Activated B cell treated with CpG ODN at 0.5 μM for 24 hours (primary cell): ENCODE measurements at regions not wholly inside any gene's neighbourhood (a gene's known extent, or its start where the extent isn't known, plus 50 kb on each side); places are given as distances from the start of the nearest gene placed in this dataset.

Experiments used
- ATAC-seq: fragments of 200-7000 bp; cut with Tn5 transposase; one replicate; pipeline ENCODE4 v1.10.0; 2021; ENCODE audit warnings: low read depth, mild to moderate bottlenecking, moderate library complexity
- CTCF ChIA-PET: fragments of 350-600 bp; sonication (Branson Sonifier 250); formaldehyde crosslinking; loops from one replicate; lab custom pipeline; 2021; ENCODE audit warnings: antibody characterized with exemption; lab: Charles Lee
- POLR2A ChIA-PET: fragments of 350-600 bp; sonication (Branson Sonifier 250); formaldehyde crosslinking; loops from one replicate; lab custom pipeline; 2021; ENCODE audit warnings: antibody characterized with exemption; lab: Charles Lee
- DNase-seq: peaks from one replicate; pipeline ENCODE4 v3.0.0; 2022
- H3K27ac Mint-ChIP-seq: one replicate; pipeline ENCODE4 v1.8.0; 2020; ENCODE audit warnings: mixed read lengths
- H3K27me3 Mint-ChIP-seq: one replicate; pipeline ENCODE4 v1.8.0; 2021; ENCODE audit warnings: mixed read lengths
- H3K36me3 Mint-ChIP-seq: one replicate; pipeline ENCODE4 v1.8.0; 2021; ENCODE audit warnings: low read depth, mixed read lengths
- H3K4me1 Mint-ChIP-seq: one replicate; pipeline ENCODE4 v1.8.0; 2021; ENCODE audit warnings: mixed read lengths
- H3K4me3 Mint-ChIP-seq: one replicate; pipeline ENCODE4 v1.8.0; 2020; ENCODE audit warnings: mild to moderate bottlenecking, mixed read lengths
- H3K9me3 Mint-ChIP-seq: one replicate; pipeline ENCODE4 v1.8.0; 2020; ENCODE audit warnings: mixed read lengths
- intact Hi-C: fragments of 100-400 bp; cut with micrococcal nuclease; formaldehyde crosslinking; loops from one replicate; pipeline ENCODE4 v1.15.1; 2024
- TF ChIP-seq, protein P1 (sequence below): fragments of 200-600 bp; IDR thresholded peaks from one replicate; pipeline ENCODE4 v1.8.0; 2022; ENCODE audit warnings: antibody characterized with exemption, mild to moderate bottlenecking

DNA sequence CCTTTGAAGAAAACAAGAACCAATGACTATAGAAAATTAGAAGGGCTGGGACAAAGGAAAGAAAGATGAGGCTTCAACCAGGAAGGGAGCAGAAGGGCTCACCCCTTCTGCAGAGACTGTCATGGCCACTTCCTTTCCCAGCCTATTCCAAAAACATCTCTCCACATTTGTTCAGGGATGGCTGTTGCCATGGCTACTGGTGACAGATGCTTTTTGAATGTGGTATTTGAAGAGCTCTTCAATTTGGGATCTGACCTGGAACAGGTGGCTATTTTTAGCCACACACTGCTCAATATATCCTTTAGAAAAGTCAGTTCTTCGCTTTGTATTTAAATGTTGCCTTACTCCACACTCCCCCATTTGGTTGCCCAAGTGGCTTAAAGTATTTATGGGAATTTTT lies 64.1 kb upstream of the LCLAT1 start:
- Mint-ChIP-seq H3K36me3 (no peaks in the 10 kb centered on the region), H3K4me3 (no peak overlapping the region), H3K27ac (no peak overlapping the region), H3K4me1 (no peaks in the 10 kb centered on the region), H3K9me3 (no peaks in the 10 kb centered on the region), H3K27me3 (peaks cover 5% of the 10 kb centered on the region)
- intact Hi-C loops, result no loop called here
- DNase-seq (no peak), ATAC-seq (no peak)
- POLR2A ChIA-PET, result interaction anchor here (1.6 kb wide), 1 partner anchor 11 kb away, joined by 5 read pairs; no protein-coding TSS in a partner anchor
- CTCF ChIA-PET, result interaction anchor here (1.2 kb wide), 1 partner anchor 174 kb away, joined by 3 read pairs; no protein-coding TSS in a partner anchor
- TF ChIP-seq, protein P1, sequence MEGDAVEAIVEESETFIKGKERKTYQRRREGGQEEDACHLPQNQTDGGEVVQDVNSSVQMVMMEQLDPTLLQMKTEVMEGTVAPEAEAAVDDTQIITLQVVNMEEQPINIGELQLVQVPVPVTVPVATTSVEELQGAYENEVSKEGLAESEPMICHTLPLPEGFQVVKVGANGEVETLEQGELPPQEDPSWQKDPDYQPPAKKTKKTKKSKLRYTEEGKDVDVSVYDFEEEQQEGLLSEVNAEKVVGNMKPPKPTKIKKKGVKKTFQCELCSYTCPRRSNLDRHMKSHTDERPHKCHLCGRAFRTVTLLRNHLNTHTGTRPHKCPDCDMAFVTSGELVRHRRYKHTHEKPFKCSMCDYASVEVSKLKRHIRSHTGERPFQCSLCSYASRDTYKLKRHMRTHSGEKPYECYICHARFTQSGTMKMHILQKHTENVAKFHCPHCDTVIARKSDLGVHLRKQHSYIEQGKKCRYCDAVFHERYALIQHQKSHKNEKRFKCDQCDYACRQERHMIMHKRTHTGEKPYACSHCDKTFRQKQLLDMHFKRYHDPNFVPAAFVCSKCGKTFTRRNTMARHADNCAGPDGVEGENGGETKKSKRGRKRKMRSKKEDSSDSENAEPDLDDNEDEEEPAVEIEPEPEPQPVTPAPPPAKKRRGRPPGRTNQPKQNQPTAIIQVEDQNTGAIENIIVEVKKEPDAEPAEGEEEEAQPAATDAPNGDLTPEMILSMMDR, result no peak

DNA sequence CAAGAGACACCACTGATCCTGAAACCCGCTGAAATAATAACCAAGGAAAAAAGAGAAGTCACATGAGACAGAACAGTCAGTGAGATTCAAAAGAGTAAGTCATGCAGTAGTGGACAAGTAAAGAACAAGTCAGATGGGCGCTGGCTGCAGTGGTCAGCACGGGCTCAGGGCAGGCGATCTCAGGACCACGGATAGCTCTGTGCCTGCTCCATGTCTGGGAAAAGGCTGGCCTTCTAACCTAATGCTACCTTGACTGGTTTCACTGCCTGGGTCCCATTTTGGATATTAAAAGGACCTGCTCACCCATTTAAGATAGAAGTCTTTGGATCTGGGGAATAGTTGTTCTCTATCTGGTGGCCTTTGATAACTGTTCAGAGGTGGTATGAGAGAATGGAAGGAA lies 61.7 kb upstream of the LCLAT1 start:
- ATAC-seq (no peak), DNase-seq (no peak)
- peaks cover 5% of the 10 kb centered on the region for H3K27me3 Mint-ChIP-seq
- POLR2A ChIA-PET, result interaction anchor here (1.1 kb wide), 1 partner anchor 60 kb away, joined by 3 read pairs; no protein-coding TSS in a partner anchor
- peaks cover 13% of the 10 kb centered on the region for H3K4me1 Mint-ChIP-seq
- no peaks in the 10 kb centered on the region for H3K36me3 Mint-ChIP-seq
- CTCF ChIA-PET, result no interaction called here
- TF ChIP-seq, protein P1, result no peak
- H3K9me3 Mint-ChIP-seq, result no peaks in the 10 kb centered on the region
- no peak overlapping the region for H3K27ac Mint-ChIP-seq
- no peak overlapping the region for H3K4me3 Mint-ChIP-seq
- intact Hi-C loops, result no loop called here

DNA sequence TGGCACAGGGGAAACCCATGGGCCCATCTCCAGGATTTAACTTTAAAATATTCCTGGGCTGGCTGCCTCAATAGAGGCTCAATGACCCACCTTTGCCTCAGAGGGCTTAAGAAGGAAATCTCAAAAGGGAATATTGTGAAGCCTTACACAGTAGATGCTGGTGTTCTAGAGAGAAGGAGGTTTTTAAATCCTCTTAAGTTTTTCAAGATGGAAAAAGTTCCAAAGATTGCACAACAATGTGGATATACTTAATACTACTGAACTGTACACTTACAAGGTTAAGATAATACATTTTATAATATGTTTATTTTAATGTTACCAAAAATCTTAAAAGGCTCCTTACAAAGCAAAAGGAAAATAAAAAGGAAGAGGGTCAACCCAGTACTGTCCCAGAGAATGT lies 54.9 kb upstream of the LCLAT1 start:
- H3K36me3 Mint-ChIP-seq, result no peaks in the 10 kb centered on the region
- intact Hi-C loops, result no loop called here
- H3K9me3 Mint-ChIP-seq, result no peaks in the 10 kb centered on the region
- H3K27ac Mint-ChIP-seq, result no peak overlapping the region
- CTCF ChIA-PET, result no interaction called here
- no peak for ATAC-seq
- POLR2A ChIA-PET, result no interaction called here
- peaks cover 25% of the 10 kb centered on the region for H3K4me1 Mint-ChIP-seq
- H3K4me3 Mint-ChIP-seq, result no peak overlapping the region
- H3K27me3 Mint-ChIP-seq, result no peaks in the 10 kb centered on the region
- TF ChIP-seq, protein P1, result no peak
- DNase-seq, result no peak

- no peak for ATAC-seq
- Mint-ChIP-seq H3K27ac (no peak overlapping the region), H3K9me3 (no peaks in the 10 kb centered on the region), H3K36me3 (no peaks in the 10 kb centered on the region), H3K27me3 (no peaks in the 10 kb centered on the region), H3K4me3 (no peak overlapping the region), H3K4me1 (peaks cover 25% of the 10 kb centered on the region)
- CTCF ChIA-PET, result no interaction called here
- POLR2A ChIA-PET, result no interaction called here
- TF ChIP-seq, protein P1, result no peak
- intact Hi-C loops, result no loop called here
- no peak for DNase-seq
Measured at GRCh38 chr2:30393510-30393909, 53.5 kb upstream of the LCLAT1 start.

GRCh38 chr2:30394096-30394495 lies 53.0 kb upstream of the LCLAT1 start:
- H3K27ac Mint-ChIP-seq, result no peak overlapping the region
- H3K36me3 Mint-ChIP-seq, result no peaks in the 10 kb centered on the region
- intact Hi-C loops, result no loop called here
- CTCF ChIA-PET, result no interaction called here
- H3K4me1 Mint-ChIP-seq, result peaks cover 24% of the 10 kb centered on the region
- H3K4me3 Mint-ChIP-seq, result no peak overlapping the region
- no peak for ATAC-seq
- no peak for DNase-seq
- POLR2A ChIA-PET, result no interaction called here
- no peaks in the 10 kb centered on the region for H3K27me3 Mint-ChIP-seq
- TF ChIP-seq, protein P1, result no peak
- H3K9me3 Mint-ChIP-seq, result no peaks in the 10 kb centered on the region
